Thoracic aorta (tissue), 2 donors: ENCODE measurements at regions not wholly inside any gene's neighbourhood (a gene's known extent, or its start where the extent isn't known, plus 50 kb on each side); places are given as distances from the start of the nearest gene placed in this dataset.

ENCODE experiments used
- ATAC-seq: fragments of 150-250 bp; one replicate; pipeline ENCODE4 v1.8.0; 2017; ENCODE audit warnings: low read depth; ENCODE audit not compliant: insufficient number of reproducible peaks, low FRiP score
- DNase-seq: peaks from one replicate; pipeline ENCODE4 v3.0.0-alpha.2; 2020; ENCODE audit warnings: low spot score
- H3K27ac ChIP-seq, 2 donors: fragments of 200-600 bp; sonication (generic); 1 replicate in 1 of 2; 2 replicates in 1 of 2; pipeline ENCODE4 v1.5.1; 2016; ENCODE audit warnings: mild to moderate bottlenecking in 2 of 2, moderate library complexity in 2 of 2
- H3K27me3 ChIP-seq: fragments of 200-600 bp; sonication (generic); replicated peaks from 2 replicates; pipeline ENCODE4 v1.6.0; 2016; ENCODE audit warnings: mild to moderate bottlenecking; ENCODE audit not compliant: insufficient read depth
- H3K36me3 ChIP-seq: fragments of 200-600 bp; sonication (generic); one replicate; pipeline ENCODE4 v1.5.1; 2016
- H3K4me1 ChIP-seq, 2 donors: fragments of 200-600 bp; sonication (generic); 1 replicate in 1 of 2; 2 replicates in 1 of 2; pipeline versions ENCODE4 v1.5.1 to v1.6.0; 2016; ENCODE audit warnings: low read depth in 2 of 2, mild to moderate bottlenecking in 1 of 2; ENCODE audit not compliant: control insufficient read depth in 1 of 2
- H3K4me3 ChIP-seq: fragments of 200-600 bp; sonication (generic); 2 replicates; pipeline ENCODE4 v1.5.1; 2016; ENCODE audit warnings: mild to moderate bottlenecking
- H3K9me3 ChIP-seq: fragments of 200-600 bp; sonication (generic); 2 replicates; pipeline ENCODE4 v1.5.1; 2016
- CTCF ChIP-seq: fragments of 200-600 bp; sonication (generic); IDR thresholded peaks from one replicate; pipeline ENCODE4 v1.5.1; 2019; ENCODE audit warnings: antibody characterized with exemption

DNA sequence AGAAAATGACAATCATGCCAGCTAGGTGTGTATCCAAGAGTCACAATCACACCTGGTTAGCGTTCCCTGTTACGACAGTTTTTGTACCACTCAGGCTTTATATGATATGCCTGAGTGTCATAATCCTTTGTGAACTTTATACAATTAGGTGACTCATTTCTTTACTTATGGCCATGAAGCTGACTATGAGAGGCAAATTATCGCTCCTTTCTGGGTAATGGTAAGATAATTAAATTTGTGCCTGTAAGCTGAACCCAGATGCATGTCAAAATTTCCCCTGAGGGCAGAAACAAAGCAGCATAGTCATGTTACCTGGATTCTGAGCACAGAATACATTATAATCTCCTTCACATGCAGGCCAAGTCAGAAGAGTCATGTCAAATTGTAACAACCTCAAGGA is 970.1 kb upstream of the AMELY start:
- H3K27ac ChIP-seq = no peak overlapping the region
- ATAC-seq = no peak
- H3K4me3 ChIP-seq = no peak overlapping the region

DNA sequence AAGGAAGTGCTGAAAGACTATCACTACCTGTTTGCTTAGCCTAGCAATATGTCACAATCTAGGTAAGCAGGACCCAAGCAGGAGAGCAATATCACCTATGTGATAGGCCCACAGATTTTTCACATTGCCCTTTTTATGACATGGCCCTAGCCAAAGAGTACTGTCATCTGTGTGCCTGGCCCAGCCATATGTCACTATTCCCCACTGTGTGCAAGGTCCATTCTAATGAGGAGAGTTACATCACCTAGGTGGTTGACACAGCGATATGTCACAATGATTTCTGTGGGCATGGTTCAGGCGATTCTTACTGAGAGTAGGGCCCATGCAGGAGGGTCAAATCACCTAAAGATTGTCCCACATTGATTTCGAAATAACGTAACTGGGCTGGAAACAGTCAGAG is 967.7 kb upstream of the AMELY start:
- Histone ChIP-seq H3K27me3 (no peaks in the 10 kb centered on the region), H3K9me3 (no peaks in the 10 kb centered on the region), H3K27ac (no peak overlapping the region), H3K36me3 (no peaks in the 10 kb centered on the region), H3K4me1 (no peaks in the 10 kb centered on the region), H3K4me3 (no peak overlapping the region)
- no peak for TF ChIP-seq CTCF
- ATAC-seq (no peak), DNase-seq (no peak)

More for the DNA sequence above, 970.1 kb upstream of the AMELY start:
- no peak for DNase-seq
- Histone ChIP-seq H3K4me1 (no peaks in the 10 kb centered on the region), H3K9me3 (no peaks in the 10 kb centered on the region), H3K27me3 (no peaks in the 10 kb centered on the region), H3K36me3 (no peaks in the 10 kb centered on the region)
- TF ChIP-seq CTCF = no peak

GRCh38 chrY:7878719-7879118 is 967.2 kb upstream of the AMELY start:
- ATAC-seq (no peak), DNase-seq (no peak)
- no peaks in the 10 kb centered on the region for H3K4me1 ChIP-seq
- no peak for TF ChIP-seq CTCF
- H3K9me3 ChIP-seq = no peaks in the 10 kb centered on the region
- H3K4me3 ChIP-seq = no peak overlapping the region
- no peaks in the 10 kb centered on the region for H3K36me3 ChIP-seq
- no peaks in the 10 kb centered on the region for H3K27me3 ChIP-seq
- H3K27ac ChIP-seq = no peak overlapping the region

GRCh38 chrY:7877458-7877857 is 965.9 kb upstream of the AMELY start:
- Histone ChIP-seq H3K4me1 (no peaks in the 10 kb centered on the region), H3K36me3 (no peaks in the 10 kb centered on the region)

GRCh38 chrY:7874080-7874479 is 962.5 kb upstream of the AMELY start:
- Histone ChIP-seq H3K36me3 (no peaks in the 10 kb centered on the region), H3K27ac (no peak overlapping the region), H3K9me3 (no peaks in the 10 kb centered on the region), H3K4me1 (no peaks in the 10 kb centered on the region), H3K27me3 (no peaks in the 10 kb centered on the region), H3K4me3 (no peak overlapping the region)
- ATAC-seq (no peak), DNase-seq (no peak)
- TF ChIP-seq CTCF = no peak

More at GRCh38 chrY:7877458-7877857, 965.9 kb upstream of the AMELY start:
- no peak overlapping the region for H3K4me3 ChIP-seq
- no peaks in the 10 kb centered on the region for H3K27me3 ChIP-seq
- no peak overlapping the region for H3K27ac ChIP-seq
- TF ChIP-seq CTCF = no peak
- ATAC-seq = no peak
- no peaks in the 10 kb centered on the region for H3K9me3 ChIP-seq
- no peak for DNase-seq
